ENCODE measurements at regions not wholly inside any gene's neighbourhood (a gene's known extent, or its start where the extent isn't known, plus 50 kb on each side); places are given as distances from the start of the nearest gene placed in this dataset.

DNA sequence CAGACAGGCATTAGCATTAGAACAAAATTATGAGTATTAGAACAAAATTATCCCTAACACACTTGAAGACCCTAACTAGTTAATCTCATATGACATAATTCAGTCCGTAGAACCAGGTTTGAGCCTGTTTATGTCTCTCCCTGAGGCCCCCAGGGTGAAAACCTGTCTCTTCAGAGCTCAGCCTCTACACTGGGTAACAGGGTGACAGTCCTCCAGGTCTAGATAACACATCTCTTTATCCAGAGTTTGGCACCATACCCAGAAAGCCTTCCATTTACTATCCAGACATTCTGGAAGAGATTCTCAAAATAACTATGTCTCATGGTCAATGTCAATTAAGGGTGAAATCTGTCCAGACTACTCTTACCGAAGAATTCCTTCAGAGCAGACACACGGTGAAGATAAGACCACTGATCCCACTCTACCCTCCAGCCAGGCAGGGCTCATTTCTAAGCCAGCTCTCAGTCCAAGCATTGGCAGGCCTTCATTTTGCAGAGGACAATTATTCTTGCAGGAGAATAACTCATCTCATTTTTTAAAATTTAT lies 1195.3 kb downstream of the EFNB2 start:
- TF ChIP-seq, protein P1, sequence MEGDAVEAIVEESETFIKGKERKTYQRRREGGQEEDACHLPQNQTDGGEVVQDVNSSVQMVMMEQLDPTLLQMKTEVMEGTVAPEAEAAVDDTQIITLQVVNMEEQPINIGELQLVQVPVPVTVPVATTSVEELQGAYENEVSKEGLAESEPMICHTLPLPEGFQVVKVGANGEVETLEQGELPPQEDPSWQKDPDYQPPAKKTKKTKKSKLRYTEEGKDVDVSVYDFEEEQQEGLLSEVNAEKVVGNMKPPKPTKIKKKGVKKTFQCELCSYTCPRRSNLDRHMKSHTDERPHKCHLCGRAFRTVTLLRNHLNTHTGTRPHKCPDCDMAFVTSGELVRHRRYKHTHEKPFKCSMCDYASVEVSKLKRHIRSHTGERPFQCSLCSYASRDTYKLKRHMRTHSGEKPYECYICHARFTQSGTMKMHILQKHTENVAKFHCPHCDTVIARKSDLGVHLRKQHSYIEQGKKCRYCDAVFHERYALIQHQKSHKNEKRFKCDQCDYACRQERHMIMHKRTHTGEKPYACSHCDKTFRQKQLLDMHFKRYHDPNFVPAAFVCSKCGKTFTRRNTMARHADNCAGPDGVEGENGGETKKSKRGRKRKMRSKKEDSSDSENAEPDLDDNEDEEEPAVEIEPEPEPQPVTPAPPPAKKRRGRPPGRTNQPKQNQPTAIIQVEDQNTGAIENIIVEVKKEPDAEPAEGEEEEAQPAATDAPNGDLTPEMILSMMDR (IDR thresholded peaks at IDR 0.05), result no peak
- TF ChIP-seq POLR2AphosphoS5 (IDR thresholded peaks at IDR 0.05) (no peak), POLR2A (IDR thresholded peaks at IDR 0.05; ENCODE audit: low read depth) (no peak)

All from esophagus muscularis mucosa (tissue), 3 donors.